Smooth muscle cell (in vitro differentiated cells): ENCODE measurements at regions not wholly inside any gene's neighbourhood (a gene's known extent, or its start where the extent isn't known, plus 50 kb on each side); places are given as distances from the start of the nearest gene placed in this dataset.

Source experiments
- DNase-seq: peaks from one replicate; lab custom pipeline; 2025; ENCODE audit not compliant: unreplicated experiment; lab: John Stamatoyannopoulos, UW
- H2AFZ ChIP-seq: fragments of 200-600 bp; sonication (generic); 2 replicates; pipeline ENCODE4 v1.6.0; 2016; ENCODE audit warnings: antibody characterized with exemption, low read depth, mild to moderate bottlenecking
- H3F3A ChIP-seq: fragments of 200-600 bp; sonication (generic); 2 replicates; pipeline ENCODE4 v1.6.0; 2017; ENCODE audit warnings: antibody characterized with exemption, low read depth
- H3K27ac ChIP-seq: fragments of 200-600 bp; sonication (generic); 2 replicates; pipeline ENCODE4 v1.5.1; 2016; ENCODE audit warnings: low read depth, mild to moderate bottlenecking
- H3K27me3 ChIP-seq: fragments of 200-600 bp; sonication (generic); 2 replicates; pipeline ENCODE4 v1.6.1; 2016; ENCODE audit warnings: low read depth, mild to moderate bottlenecking
- H3K36me3 ChIP-seq: fragments of 200-600 bp; sonication (generic); 2 replicates; pipeline ENCODE4 v1.5.1; 2016; ENCODE audit warnings: low read depth
- H3K4me1 ChIP-seq: fragments of 200-600 bp; sonication (generic); 2 replicates; pipeline ENCODE4 v1.5.1; 2016; ENCODE audit warnings: low read depth
- H3K4me2 ChIP-seq: fragments of 200-600 bp; sonication (generic); 2 replicates; pipeline ENCODE4 v1.6.0; 2016; ENCODE audit warnings: mild to moderate bottlenecking
- H3K4me3 ChIP-seq: fragments of 200-600 bp; sonication (generic); 2 replicates; pipeline ENCODE4 v1.5.1; 2016; ENCODE audit warnings: mild to moderate bottlenecking
- H3K79me2 ChIP-seq: fragments of 200-600 bp; sonication (generic); 2 replicates; pipeline ENCODE4 v1.6.0; 2016; ENCODE audit warnings: low read depth, mild to moderate bottlenecking
- H3K9ac ChIP-seq: fragments of 200-600 bp; sonication (generic); 2 replicates; pipeline ENCODE4 v1.6.0; 2016; ENCODE audit warnings: low read depth
- H3K9me3 ChIP-seq: fragments of 200-600 bp; sonication (generic); replicated peaks from 2 replicates; pipeline ENCODE4 v1.5.1; 2016; ENCODE audit warnings: low read depth
- H4K20me1 ChIP-seq: fragments of 200-600 bp; sonication (generic); 2 replicates; pipeline ENCODE4 v1.6.0; 2016; ENCODE audit warnings: low read depth
- CTCF ChIP-seq: fragments of 200-600 bp; sonication (generic); IDR thresholded peaks from 2 replicates; pipeline ENCODE4 v1.5.1; 2017; ENCODE audit warnings: borderline replicate concordance, mild to moderate bottlenecking, antibody characterized with exemption; ENCODE audit not compliant: insufficient read depth, poor library complexity, severe bottlenecking
- WGBS: methylation state at CpG from one replicate; pipeline ENCODE4 v1.1.7; 2016; ENCODE audit warnings: low lambda C conversion rate; 5-methylcytosine and 5-hydroxymethylcytosine counted together

GRCh38 chr3:74055061-74055460, 430.3 kb upstream of the PDZRN3 start:
- no peak overlapping the region for H2AFZ ChIP-seq
- no peaks in the 10 kb centered on the region for H3K4me1 ChIP-seq
- H4K20me1 ChIP-seq: no peaks in the 10 kb centered on the region
- no peak overlapping the region for H3K27ac ChIP-seq
- WGBS: 13% methylated on average over 3 of the region's 3 CpGs
- H3K4me2 ChIP-seq: no peak overlapping the region
- no peaks in the 10 kb centered on the region for H3K79me2 ChIP-seq
- no peak overlapping the region for H3K4me3 ChIP-seq
- H3K36me3 ChIP-seq: no peaks in the 10 kb centered on the region
- no peaks in the 10 kb centered on the region for H3K27me3 ChIP-seq
- no peaks in the 10 kb centered on the region for H3K9me3 ChIP-seq
- no peak overlapping the region for H3K9ac ChIP-seq
- no peaks in the 10 kb centered on the region for H3F3A ChIP-seq
- no peak for DNase-seq
- TF ChIP-seq CTCF: no peak

DNA sequence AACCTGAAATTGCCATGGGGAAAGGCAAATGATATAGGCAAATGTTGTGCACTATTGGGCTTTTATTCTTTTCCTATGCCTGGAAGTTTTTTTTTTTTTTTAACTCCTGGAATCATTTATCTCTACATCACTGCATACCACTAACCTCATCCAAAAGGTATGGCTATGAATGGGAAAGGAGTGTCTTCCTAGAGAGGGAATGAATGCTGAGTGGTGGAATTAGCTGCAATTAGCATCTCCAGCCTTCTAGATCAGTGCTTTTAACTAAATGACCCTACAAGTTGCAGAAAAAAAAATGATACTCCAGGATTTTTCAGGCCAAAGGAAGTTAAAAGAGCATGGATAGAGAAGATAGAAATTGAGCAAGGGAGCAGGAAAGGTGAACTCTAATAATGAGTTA, 429.8 kb upstream of the PDZRN3 start:
- H3K9me3 ChIP-seq: no peaks in the 10 kb centered on the region
- no peak overlapping the region for H3K4me3 ChIP-seq
- no peaks in the 10 kb centered on the region for H3K36me3 ChIP-seq
- H3F3A ChIP-seq: no peaks in the 10 kb centered on the region
- no peak for DNase-seq
- no peak overlapping the region for H2AFZ ChIP-seq
- no peaks in the 10 kb centered on the region for H3K4me1 ChIP-seq
- H4K20me1 ChIP-seq: no peaks in the 10 kb centered on the region
- H3K79me2 ChIP-seq: no peaks in the 10 kb centered on the region
- no peak overlapping the region for H3K9ac ChIP-seq
- H3K27ac ChIP-seq: no peak overlapping the region
- H3K27me3 ChIP-seq: no peaks in the 10 kb centered on the region
- H3K4me2 ChIP-seq: no peak overlapping the region
- TF ChIP-seq CTCF: no peak

- Histone ChIP-seq H3K36me3 (no peaks in the 10 kb centered on the region), H3F3A (no peaks in the 10 kb centered on the region), H3K27ac (no peak overlapping the region), H3K79me2 (no peaks in the 10 kb centered on the region), H3K4me3 (no peak overlapping the region), H4K20me1 (no peaks in the 10 kb centered on the region), H3K9me3 (no peaks in the 10 kb centered on the region), H3K4me1 (no peaks in the 10 kb centered on the region), H3K9ac (no peak overlapping the region), H3K27me3 (no peaks in the 10 kb centered on the region), H2AFZ (no peak overlapping the region), H3K4me2 (no peak overlapping the region)
- no peak for DNase-seq
- no peak for TF ChIP-seq CTCF
Observed at GRCh38 chr3:74053970-74054516, 429.3 kb upstream of the PDZRN3 start.

DNA sequence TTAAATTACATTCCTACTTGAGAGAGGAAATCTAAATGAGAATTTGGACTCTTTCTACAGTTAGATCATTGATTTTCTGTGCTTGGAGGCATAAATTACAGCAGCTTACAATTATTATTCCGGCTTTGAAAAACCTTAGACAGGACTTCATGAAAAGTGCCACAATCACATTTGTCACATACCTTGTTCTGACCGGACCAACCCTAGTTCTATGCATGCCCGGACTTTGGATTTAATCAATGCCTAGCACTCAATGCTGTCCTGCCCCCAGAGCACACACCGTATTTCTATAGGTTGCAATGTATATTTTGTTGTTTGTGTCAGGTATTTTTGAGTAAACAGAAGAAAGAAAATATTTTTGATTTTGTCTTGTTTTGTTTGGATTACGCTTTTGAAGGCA, 424.7 kb upstream of the PDZRN3 start:
- Histone ChIP-seq H3K36me3 (no peaks in the 10 kb centered on the region), H3F3A (no peaks in the 10 kb centered on the region), H3K27ac (no peak overlapping the region), H3K79me2 (no peaks in the 10 kb centered on the region), H3K4me2 (no peak overlapping the region), H3K4me3 (no peak overlapping the region), H3K9ac (no peak overlapping the region), H3K9me3 (no peaks in the 10 kb centered on the region), H3K4me1 (no peaks in the 10 kb centered on the region), H4K20me1 (no peaks in the 10 kb centered on the region), H3K27me3 (no peaks in the 10 kb centered on the region), H2AFZ (no peak overlapping the region)
- DNase-seq: no peak
- 92% methylated on average over 5 of the region's 5 CpGs for WGBS
- TF ChIP-seq CTCF: no peak
